ENCODE measurements at regions not wholly inside any gene's neighbourhood (a gene's known extent, or its start where the extent isn't known, plus 50 kb on each side); places are given as distances from the start of the nearest gene placed in this dataset.

- TF ChIP-seq ZNF274 (IDR thresholded peaks at IDR 0.05; ENCODE audit: low read depth, low read length) = no peak
- TF ChIP-seq YY1 (IDR thresholded peaks at IDR 0.05; ENCODE audit: insufficient read depth, insufficient read length) = no peak
- H3K4me1 ChIP-seq (ENCODE audit: insufficient read depth, insufficient read length) = peaks cover 2% of the 10 kb centered on the region
- no peak for DNase-seq (ENCODE audit: low read depth, low spot score)
- H3K36me3 ChIP-seq (ENCODE audit: insufficient read depth, insufficient read length, low read length) = no peaks in the 10 kb centered on the region
- H3K4me3 ChIP-seq (ENCODE audit: insufficient read length, low read depth) = no peak overlapping the region
- H3K9ac ChIP-seq (ENCODE audit: insufficient read length, low read depth) = peak overlapping the region; percentile 17
- H3K9me3 ChIP-seq (ENCODE audit: insufficient read depth, low read length) = no peaks in the 10 kb centered on the region
- H3K27me3 ChIP-seq (ENCODE audit: insufficient read depth, insufficient read length) = no peaks in the 10 kb centered on the region
These were observed 52.5 kb downstream of the KCNF1 start for GRCh38 chr2:10964052-10964790.

- peaks cover 2% of the 10 kb centered on the region for H3K4me1 ChIP-seq (ENCODE audit: insufficient read depth, insufficient read length)
- no peak overlapping the region for H3K9ac ChIP-seq (ENCODE audit: insufficient read length, low read depth)
- no peak for DNase-seq (ENCODE audit: low read depth, low spot score)
- no peaks in the 10 kb centered on the region for H3K36me3 ChIP-seq (ENCODE audit: insufficient read depth, insufficient read length, low read length)
- no peaks in the 10 kb centered on the region for H3K9me3 ChIP-seq (ENCODE audit: insufficient read depth, low read length)
- no peaks in the 10 kb centered on the region for H3K27me3 ChIP-seq (ENCODE audit: insufficient read depth, insufficient read length)
- H3K4me3 ChIP-seq (ENCODE audit: insufficient read length, low read depth) = no peak overlapping the region
- TF ChIP-seq ZNF274 (IDR thresholded peaks at IDR 0.05; ENCODE audit: low read depth, low read length) (no peak), YY1 (IDR thresholded peaks at IDR 0.05; ENCODE audit: insufficient read depth, insufficient read length) (no peak)
These were observed 53.6 kb downstream of the KCNF1 start for GRCh38 chr2:10965241-10965843.

DNA sequence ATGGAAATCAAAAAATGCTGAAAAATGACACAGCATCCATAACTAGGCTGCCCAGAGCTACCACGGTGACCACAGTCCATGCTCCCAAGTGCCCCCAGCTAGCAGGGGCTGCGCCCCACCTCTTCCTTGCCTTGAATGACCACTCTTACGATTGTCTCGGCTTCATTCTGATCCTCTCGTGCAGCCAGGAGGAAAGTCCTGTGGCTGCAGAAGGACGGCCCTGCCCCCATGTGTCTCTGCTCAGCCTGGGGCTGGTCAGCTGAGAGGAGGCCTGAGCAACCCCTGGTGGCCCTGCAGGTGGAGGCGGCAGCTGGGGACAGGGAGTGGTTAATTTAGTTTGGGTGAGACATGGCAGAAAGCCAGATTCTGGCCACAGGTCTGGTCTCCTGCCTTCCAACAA lies 54.3 kb downstream of the KCNF1 start:
- TF ChIP-seq ZNF274 (IDR thresholded peaks at IDR 0.05; ENCODE audit: low read depth, low read length) (no peak), YY1 (IDR thresholded peaks at IDR 0.05; ENCODE audit: insufficient read depth, insufficient read length) (no peak), SUZ12 (IDR thresholded peaks at IDR 0.05; ENCODE audit: extremely low read depth, insufficient read depth, insufficient read length) (no peak)
- no peaks in the 10 kb centered on the region for H3K9me3 ChIP-seq (ENCODE audit: insufficient read depth, low read length)
- no peaks in the 10 kb centered on the region for H3K27me3 ChIP-seq (ENCODE audit: insufficient read depth, insufficient read length)

GRCh38 chr2:10966741-10967140 lies 55.0 kb downstream of the KCNF1 start:
- Histone ChIP-seq H3K27me3 (ENCODE audit: insufficient read depth, insufficient read length) (no peaks in the 10 kb centered on the region), H3K9me3 (ENCODE audit: insufficient read depth, low read length) (no peaks in the 10 kb centered on the region), H3K9ac (ENCODE audit: insufficient read length, low read depth) (no peak overlapping the region), H3K4me3 (ENCODE audit: insufficient read length, low read depth) (no peak overlapping the region), H3K36me3 (ENCODE audit: insufficient read depth, insufficient read length, low read length) (no peaks in the 10 kb centered on the region), H3K4me1 (ENCODE audit: insufficient read depth, insufficient read length) (peaks cover 2% of the 10 kb centered on the region)
- TF ChIP-seq ZNF274 (IDR thresholded peaks at IDR 0.05; ENCODE audit: low read depth, low read length) (no peak), YY1 (IDR thresholded peaks at IDR 0.05; ENCODE audit: insufficient read depth, insufficient read length) (no peak), SUZ12 (IDR thresholded peaks at IDR 0.05; ENCODE audit: extremely low read depth, insufficient read depth, insufficient read length) (no peak)
- no peak for DNase-seq (ENCODE audit: low read depth, low spot score)

More for the DNA sequence above, 54.3 kb downstream of the KCNF1 start:
- Histone ChIP-seq H3K4me3 (ENCODE audit: insufficient read length, low read depth) (no peak overlapping the region), H3K36me3 (ENCODE audit: insufficient read depth, insufficient read length, low read length) (no peaks in the 10 kb centered on the region), H3K4me1 (ENCODE audit: insufficient read depth, insufficient read length) (peaks cover 2% of the 10 kb centered on the region), H3K9ac (ENCODE audit: insufficient read length, low read depth) (no peak overlapping the region)
- no peak for DNase-seq (ENCODE audit: low read depth, low spot score)

DNA sequence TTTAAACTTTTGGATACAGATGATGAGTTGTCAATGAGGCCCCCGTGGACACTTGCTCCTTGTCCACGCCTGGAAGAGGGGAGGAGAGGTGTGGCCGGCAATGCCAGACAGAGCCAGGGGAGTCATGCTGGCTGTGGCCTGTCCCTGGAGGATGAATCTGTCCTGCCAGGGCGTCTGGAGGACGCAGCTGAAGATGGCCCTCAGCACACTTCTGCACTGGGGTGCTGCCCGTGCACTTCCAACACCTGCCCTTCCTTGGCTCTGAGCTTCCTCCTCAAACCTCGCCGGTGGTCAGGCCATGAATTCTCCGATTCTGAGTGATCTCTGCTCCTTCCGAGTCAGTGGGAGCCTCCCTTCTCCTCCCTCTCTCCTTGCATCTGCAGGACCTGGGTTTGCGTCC lies 56.4 kb downstream of the KCNF1 start:
- DNase-seq (ENCODE audit: low read depth, low spot score) = no peak
- Histone ChIP-seq H3K9me3 (ENCODE audit: insufficient read depth, low read length) (no peaks in the 10 kb centered on the region), H3K9ac (ENCODE audit: insufficient read length, low read depth) (no peak overlapping the region), H3K4me3 (ENCODE audit: insufficient read length, low read depth) (no peak overlapping the region), H3K36me3 (ENCODE audit: insufficient read depth, insufficient read length, low read length) (no peaks in the 10 kb centered on the region), H3K4me1 (ENCODE audit: insufficient read depth, insufficient read length) (peaks cover 5% of the 10 kb centered on the region), H3K27me3 (ENCODE audit: insufficient read depth, insufficient read length) (no peaks in the 10 kb centered on the region)
- TF ChIP-seq YY1 (IDR thresholded peaks at IDR 0.05; ENCODE audit: insufficient read depth, insufficient read length) (no peak), ZNF274 (IDR thresholded peaks at IDR 0.05; ENCODE audit: low read depth, low read length) (no peak), SUZ12 (IDR thresholded peaks at IDR 0.05; ENCODE audit: extremely low read depth, insufficient read depth, insufficient read length) (no peak)

DNA sequence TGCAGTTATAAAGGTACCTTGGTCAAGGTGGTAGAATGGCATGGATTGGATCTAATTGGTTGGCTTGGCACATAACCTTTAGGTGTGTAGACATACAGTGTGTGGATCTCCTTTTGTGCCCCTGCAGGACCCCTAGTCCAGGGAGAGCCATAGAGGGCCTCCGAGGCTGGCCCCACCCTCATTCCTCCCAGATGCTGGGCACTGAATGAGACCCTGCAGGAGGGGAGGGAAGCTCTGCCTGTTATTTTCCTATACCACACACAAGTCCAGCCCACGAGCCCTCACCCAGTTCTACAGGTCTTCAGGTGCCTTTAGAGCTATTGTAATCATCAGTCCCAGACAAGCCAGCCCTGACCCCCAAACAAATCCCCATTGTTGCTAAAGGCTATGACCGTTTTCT lies 58.9 kb downstream of the KCNF1 start:
- no peaks in the 10 kb centered on the region for H3K9me3 ChIP-seq (ENCODE audit: insufficient read depth, low read length)
- H3K4me3 ChIP-seq (ENCODE audit: insufficient read length, low read depth) = no peak overlapping the region
- H3K4me1 ChIP-seq (ENCODE audit: insufficient read depth, insufficient read length) = peaks cover 8% of the 10 kb centered on the region
- H3K9ac ChIP-seq (ENCODE audit: insufficient read length, low read depth) = no peak overlapping the region
- DNase-seq (ENCODE audit: low read depth, low spot score) = no peak
- no peaks in the 10 kb centered on the region for H3K36me3 ChIP-seq (ENCODE audit: insufficient read depth, insufficient read length, low read length)
- no peak for TF ChIP-seq YY1 (IDR thresholded peaks at IDR 0.05; ENCODE audit: insufficient read depth, insufficient read length)
- TF ChIP-seq SUZ12 (IDR thresholded peaks at IDR 0.05; ENCODE audit: extremely low read depth, insufficient read depth, insufficient read length) = no peak
- no peak for TF ChIP-seq ZNF274 (IDR thresholded peaks at IDR 0.05; ENCODE audit: low read depth, low read length)
- H3K27me3 ChIP-seq (ENCODE audit: insufficient read depth, insufficient read length) = no peaks in the 10 kb centered on the region

DNA sequence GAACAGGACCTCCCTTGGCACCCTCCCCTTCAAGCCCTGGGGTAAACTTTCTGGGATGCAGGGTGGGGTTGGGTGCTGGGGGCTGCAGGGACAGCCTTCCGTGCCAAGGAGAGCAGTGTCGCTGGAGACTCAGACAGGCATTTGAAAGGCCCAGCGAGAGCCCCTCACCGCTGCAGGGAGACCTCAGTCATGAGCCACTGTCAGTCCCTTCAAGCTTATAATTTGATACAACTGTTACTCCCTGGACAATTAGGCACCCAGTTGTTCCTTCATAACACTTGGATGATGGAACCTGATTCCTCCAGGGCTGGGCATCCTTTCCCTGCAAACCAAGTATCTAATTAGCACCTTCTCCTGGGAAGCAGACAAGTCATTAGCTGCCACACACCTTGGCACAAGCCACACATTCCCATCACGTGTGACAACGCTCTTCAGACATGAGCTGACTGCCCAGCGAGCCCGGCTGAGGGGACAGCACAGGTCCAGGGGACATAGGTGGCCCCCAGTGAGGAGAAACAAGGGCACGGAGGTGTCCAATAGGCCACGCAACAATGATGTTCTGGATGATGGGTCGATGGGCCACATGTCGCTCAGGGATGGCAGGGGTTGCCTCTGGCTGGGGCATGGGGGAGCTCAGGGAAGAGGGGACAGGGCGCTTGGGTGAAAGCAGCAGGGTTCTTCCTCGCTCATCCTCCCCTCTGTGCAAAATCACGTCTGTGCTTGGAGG lies 59.6 kb downstream of the KCNF1 start:
- Histone ChIP-seq H3K27me3 (ENCODE audit: insufficient read depth, insufficient read length) (no peaks in the 10 kb centered on the region), H3K9me3 (ENCODE audit: insufficient read depth, low read length) (no peaks in the 10 kb centered on the region), H3K4me1 (ENCODE audit: insufficient read depth, insufficient read length) (peaks cover 7% of the 10 kb centered on the region), H3K36me3 (ENCODE audit: insufficient read depth, insufficient read length, low read length) (no peaks in the 10 kb centered on the region), H3K9ac (ENCODE audit: insufficient read length, low read depth) (no peak overlapping the region), H3K4me3 (ENCODE audit: insufficient read length, low read depth) (no peak overlapping the region)
- TF ChIP-seq ZNF274 (IDR thresholded peaks at IDR 0.05; ENCODE audit: low read depth, low read length) = no peak
- TF ChIP-seq SUZ12 (IDR thresholded peaks at IDR 0.05; ENCODE audit: extremely low read depth, insufficient read depth, insufficient read length) = no peak
- TF ChIP-seq YY1 (IDR thresholded peaks at IDR 0.05; ENCODE audit: insufficient read depth, insufficient read length) = no peak
- DNase-seq (ENCODE audit: low read depth, low spot score) = no peak

Measured in NT2/D1 (cell line).